SK-N-SH (cell line): ENCODE measurements at regions not wholly inside any gene's neighbourhood (a gene's known extent, or its start where the extent isn't known, plus 50 kb on each side); places are given as distances from the start of the nearest gene placed in this dataset.

Experiments
- CTCF ChIA-PET: fragments of 300-600, 350-600 bp; formaldehyde crosslinking; extraction: SDS; loops from one replicate; lab custom pipeline; 2021; lab: Yijun Ruan, JAX
- POLR2A ChIA-PET: fragments of 350-600 bp; sonication (Branson Sonifier 250); formaldehyde crosslinking; extraction: SDS; loops from one replicate; lab custom pipeline; 2020; ENCODE audit warnings: antibody characterized with exemption, inconsistent platforms; lab: Yijun Ruan, JAX
- DNase-seq: peaks from one replicate; pipeline ENCODE4 v3.0.0; 2012
- H2AFZ ChIP-seq: fragments of 200-600 bp; sonication (generic); 2 replicates; pipeline ENCODE4 v1.8.1; 2016; ENCODE audit warnings: antibody characterized with exemption, mild to moderate bottlenecking, low read depth
- H3F3A ChIP-seq: fragments of 200-600 bp; sonication (generic); replicated peaks from 2 replicates; pipeline ENCODE3; 2016; ENCODE audit warnings: antibody characterized with exemption, mild to moderate bottlenecking; ENCODE audit not compliant: insufficient read depth
- H3K27ac ChIP-seq, 2 experiments: fragments of 200-500 bp in 1 of 2; fragments of 200-600 bp in 1 of 2; sonication (Bioruptor generic) in 1 of 2; sonication (generic), shearing (Covaris generic) in 1 of 2; 2 replicates each; pipeline versions ENCODE4 v1.5.1 to v1.6.1; 2014 to 2016; ENCODE audit warnings: low read depth in 2 of 2, inconsistent platforms in 1 of 2, low read length in 1 of 2, mild to moderate bottlenecking in 1 of 2, mixed read lengths in 1 of 2
- H3K27me3 ChIP-seq: fragments of 200-600 bp; sonication (generic), shearing (Covaris generic); 2 replicates; pipeline ENCODE4 v1.6.1; 2016; ENCODE audit warnings: mixed run types; ENCODE audit not compliant: insufficient read depth
- H3K36me3 ChIP-seq, 2 experiments: fragments of 200-500 bp in 1 of 2; fragments of 200-600 bp in 1 of 2; sonication (Bioruptor generic) in 1 of 2; sonication (generic) in 1 of 2; replicated peaks in 1 of 2; 2 replicates each; pipeline versions ENCODE3 to v1.5.1; 2014 to 2016; ENCODE audit warnings: low read length in 1 of 2, mild to moderate bottlenecking in 1 of 2; ENCODE audit not compliant: insufficient read depth in 2 of 2, control insufficient read depth in 1 of 2
- H3K4me1 ChIP-seq, 2 experiments: fragments of 200-500 bp in 1 of 2; fragments of 200-600 bp in 1 of 2; sonication (Bioruptor generic) in 1 of 2; sonication (generic), shearing (Covaris generic) in 1 of 2; 2 replicates each; pipeline versions ENCODE4 v1.5.1 to v1.6.1; 2014 to 2016; ENCODE audit warnings: low read depth in 1 of 2, low read length in 1 of 2, mixed run types in 1 of 2; ENCODE audit not compliant: insufficient read depth in 2 of 2, control insufficient read depth in 1 of 2
- H3K4me2 ChIP-seq: fragments of 200-600 bp; sonication (generic), shearing (Covaris generic); 2 replicates; pipeline ENCODE4 v1.6.1; 2017; ENCODE audit warnings: mixed run types
- H3K4me3 ChIP-seq, 2 experiments: fragments of 200-500 bp in 1 of 2; fragments of 200-600 bp in 1 of 2; sonication (Bioruptor generic) in 1 of 2; sonication (generic), shearing (Covaris generic) in 1 of 2; 2 replicates each; pipeline versions ENCODE4 v1.5.1 to v1.8.1; 2014 to 2016; ENCODE audit warnings: low read depth in 2 of 2, inconsistent platforms in 1 of 2, low read length in 1 of 2, mild to moderate bottlenecking in 1 of 2, mixed read lengths in 1 of 2, moderate library complexity in 1 of 2
- H3K79me2 ChIP-seq: fragments of 200-600 bp; sonication (generic); 2 replicates; pipeline ENCODE4 v1.8.1; 2017; ENCODE audit warnings: mild to moderate bottlenecking; ENCODE audit not compliant: insufficient read depth
- H3K9ac ChIP-seq: fragments of 200-600 bp; sonication (generic); 2 replicates; pipeline ENCODE4 v1.6.1; 2017; ENCODE audit warnings: mixed run types
- H3K9me2 ChIP-seq: fragments of 200-600 bp; sonication (generic); 2 replicates; pipeline ENCODE4 v1.6.1; 2017; ENCODE audit warnings: mixed run types
- H3K9me3 ChIP-seq: fragments of 200-600 bp; sonication (generic); 2 replicates; pipeline ENCODE4 v1.6.1; 2017; ENCODE audit warnings: mixed run types, mild to moderate bottlenecking, moderate library complexity
- H4K20me1 ChIP-seq: fragments of 200-600 bp; sonication (generic); 2 replicates; pipeline ENCODE4 v1.6.1; 2017; ENCODE audit warnings: mild to moderate bottlenecking, mixed run types; ENCODE audit not compliant: insufficient read depth
- CHD2 ChIP-seq: fragments of 150-350 bp; IDR thresholded peaks from 2 replicates; pipeline ENCODE4 v1.6.1; 2018; ENCODE audit warnings: low read length; ENCODE audit not compliant: partially characterized antibody
- EP300 ChIP-seq, 2 experiments: IDR thresholded peaks; 2 replicates each; pipeline versions ENCODE4 v1.4.0 to v1.6.1; 2012; ENCODE audit warnings: borderline replicate concordance in 1 of 2, low read depth in 1 of 2, low read length in 1 of 2
- GATA2 ChIP-seq: sonication (generic); formaldehyde crosslinking; IDR thresholded peaks from 2 replicates; pipeline ENCODE4 v1.5.0; 2020; ENCODE audit warnings: mild to moderate bottlenecking, missing genetic modification reagents
- JUND ChIP-seq: IDR thresholded peaks from 2 replicates; pipeline ENCODE4 v1.4.0; 2012
- MEF2A ChIP-seq: IDR thresholded peaks from 2 replicates; pipeline ENCODE4 v1.4.0; 2012; ENCODE audit warnings: low read depth, borderline replicate concordance
- MXI1 ChIP-seq: IDR thresholded peaks from 2 replicates; pipeline ENCODE4 v1.6.1; 2012; ENCODE audit warnings: mild to moderate bottlenecking, low read depth, low read length, improper control_type of control experiment
- NFIC ChIP-seq: IDR thresholded peaks from 2 replicates; pipeline ENCODE4 v1.4.0; 2012; ENCODE audit warnings: borderline replicate concordance
- POLR2AphosphoS5 ChIP-seq: IDR thresholded peaks from 2 replicates; pipeline ENCODE4 v1.6.1; 2012; ENCODE audit warnings: low read depth, low read length
- RCOR1 ChIP-seq: fragments of 150-350 bp; IDR thresholded peaks from 2 replicates; pipeline ENCODE4 v1.6.1; 2017; ENCODE audit warnings: antibody characterized with exemption, low read length
- REST ChIP-seq: IDR thresholded peaks from 2 replicates; pipeline ENCODE4 v1.6.1; 2012; ENCODE audit warnings: mild to moderate bottlenecking, low read depth, low read length, moderate library complexity
- TEAD4 ChIP-seq: IDR thresholded peaks from 2 replicates; pipeline ENCODE4 v1.4.0; 2012; ENCODE audit warnings: mild to moderate bottlenecking, borderline replicate concordance; ENCODE audit not compliant: insufficient read depth
- YY1 ChIP-seq: IDR thresholded peaks from 2 replicates; pipeline ENCODE4 v1.4.0; 2012; ENCODE audit warnings: low read depth, mild to moderate bottlenecking
- WGBS: methylation state at CpG from one replicate; pipeline ENCODE4 v1.1.6; 2017; ENCODE audit warnings: low lambda C conversion rate; 5-methylcytosine and 5-hydroxymethylcytosine counted together
- TF ChIP-seq, protein P1 (sequence below): fragments of 200-600 bp; sonication (generic); IDR thresholded peaks from 2 replicates; pipeline ENCODE4 v1.6.1; 2017; ENCODE audit warnings: antibody characterized with exemption, mild to moderate bottlenecking, moderate library complexity
- TF ChIP-seq, protein P2 (sequence below): IDR thresholded peaks from 2 replicates; pipeline ENCODE4 v1.4.0; 2012; ENCODE audit warnings: low read depth
- TF ChIP-seq, protein P3 (sequence below): fragments of 150-350 bp; IDR thresholded peaks from 2 replicates; pipeline ENCODE4 v1.6.1; 2016; ENCODE audit warnings: mild to moderate bottlenecking, low read depth, low read length

DNA sequence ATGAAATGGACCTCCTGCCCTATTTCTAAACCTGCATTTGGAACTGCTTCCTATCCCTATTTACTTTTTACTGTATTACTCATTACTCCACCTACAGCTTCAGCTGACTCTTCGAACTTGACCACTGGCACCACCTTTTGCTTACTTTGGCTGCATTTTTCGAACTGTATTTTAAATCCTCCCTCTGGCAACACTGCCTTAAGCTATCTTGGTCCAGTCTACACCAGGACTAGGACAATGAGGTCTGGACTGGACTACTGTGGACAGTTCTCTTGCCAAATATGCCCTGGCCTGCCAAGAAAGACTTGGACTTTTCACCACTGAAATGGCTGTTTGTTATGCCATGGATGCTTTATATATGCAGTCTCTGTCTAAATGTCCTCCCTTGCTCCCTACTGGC is 328.1 kb downstream of the BTG1 start:
- Histone ChIP-seq H3K36me3 (no peaks in the 10 kb centered on the region), H3K9me2 (no peaks in the 10 kb centered on the region), H3K9ac (no peak overlapping the region), H3K9me3 (no peaks in the 10 kb centered on the region), H3K4me1 (no peaks in the 10 kb centered on the region; a peak in 1 of 4 replicates), H3K27me3 (no peaks in the 10 kb centered on the region), H4K20me1 (no peaks in the 10 kb centered on the region), H3K4me2 (no peak overlapping the region), H3K27ac (no peak overlapping the region), H2AFZ (no peak overlapping the region), H3F3A (no peaks in the 10 kb centered on the region), H3K79me2 (no peaks in the 10 kb centered on the region), H3K4me3 (no peak overlapping the region)
- ChIA-PET CTCF (no interaction called here), POLR2A (no interaction called here)
- 24% methylated on average over 2 of the region's 2 CpGs for WGBS
- TF ChIP-seq POLR2AphosphoS5: no peak
- no peak for TF ChIP-seq YY1
- TF ChIP-seq, protein P1, sequence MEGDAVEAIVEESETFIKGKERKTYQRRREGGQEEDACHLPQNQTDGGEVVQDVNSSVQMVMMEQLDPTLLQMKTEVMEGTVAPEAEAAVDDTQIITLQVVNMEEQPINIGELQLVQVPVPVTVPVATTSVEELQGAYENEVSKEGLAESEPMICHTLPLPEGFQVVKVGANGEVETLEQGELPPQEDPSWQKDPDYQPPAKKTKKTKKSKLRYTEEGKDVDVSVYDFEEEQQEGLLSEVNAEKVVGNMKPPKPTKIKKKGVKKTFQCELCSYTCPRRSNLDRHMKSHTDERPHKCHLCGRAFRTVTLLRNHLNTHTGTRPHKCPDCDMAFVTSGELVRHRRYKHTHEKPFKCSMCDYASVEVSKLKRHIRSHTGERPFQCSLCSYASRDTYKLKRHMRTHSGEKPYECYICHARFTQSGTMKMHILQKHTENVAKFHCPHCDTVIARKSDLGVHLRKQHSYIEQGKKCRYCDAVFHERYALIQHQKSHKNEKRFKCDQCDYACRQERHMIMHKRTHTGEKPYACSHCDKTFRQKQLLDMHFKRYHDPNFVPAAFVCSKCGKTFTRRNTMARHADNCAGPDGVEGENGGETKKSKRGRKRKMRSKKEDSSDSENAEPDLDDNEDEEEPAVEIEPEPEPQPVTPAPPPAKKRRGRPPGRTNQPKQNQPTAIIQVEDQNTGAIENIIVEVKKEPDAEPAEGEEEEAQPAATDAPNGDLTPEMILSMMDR: no peak
- TF ChIP-seq REST: no peak
- no peak for TF ChIP-seq MEF2A
- no peak for TF ChIP-seq JUND
- no peak for TF ChIP-seq CHD2
- TF ChIP-seq NFIC: no peak
- TF ChIP-seq GATA2 (CRISPR knock-in tag): no peak
- no peak for DNase-seq

DNA sequence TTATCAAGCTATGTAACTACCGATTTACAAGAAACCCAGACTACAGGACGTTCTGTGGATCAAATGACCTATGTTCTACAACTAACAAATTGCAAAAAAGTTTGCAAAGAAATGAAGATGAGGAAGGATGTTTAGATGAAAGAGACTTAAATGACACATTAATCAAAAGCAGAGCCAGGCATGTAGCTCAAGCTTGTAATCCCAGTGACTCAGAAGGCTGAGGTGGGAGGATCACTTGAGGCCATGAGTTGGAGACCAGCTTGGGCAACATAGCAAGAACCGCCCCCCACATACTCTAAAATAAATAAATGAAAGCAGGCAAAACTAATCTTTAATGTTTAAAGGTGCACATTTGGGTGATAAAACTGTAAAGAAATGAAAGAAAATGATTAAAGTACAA is 331.9 kb downstream of the BTG1 start:
- no peaks in the 10 kb centered on the region for H3K9me3 ChIP-seq
- POLR2A ChIA-PET: no interaction called here
- no peak for DNase-seq
- CTCF ChIA-PET: interaction anchor here (1.1 to 2.6 kb wide), 3 partner anchors 146 to 432 kb away, joined by 3 to 8 read pairs (median 3); no protein-coding TSS in a partner anchor
- no peak overlapping the region for H3K4me3 ChIP-seq
- no peaks in the 10 kb centered on the region for H3K79me2 ChIP-seq
- H3K4me1 ChIP-seq: no peaks in the 10 kb centered on the region; a peak in 1 of 4 replicates
- H3K27ac ChIP-seq: no peak overlapping the region
- WGBS: 87% methylated on average over 3 of the region's 3 CpGs
- no peak overlapping the region for H3K4me2 ChIP-seq
- H3K27me3 ChIP-seq: no peaks in the 10 kb centered on the region
- no peaks in the 10 kb centered on the region for H4K20me1 ChIP-seq
- H2AFZ ChIP-seq: no peak overlapping the region
- TF ChIP-seq EP300 (IDR thresholded peaks at IDR 0.05; ENCODE audit: borderline replicate concordance in 1 of 2, low read depth in 1 of 2, low read length in 1 of 2): no peak
- TF ChIP-seq TEAD4: no peak
- no peak for TF ChIP-seq MXI1
- TF ChIP-seq, protein P2, sequence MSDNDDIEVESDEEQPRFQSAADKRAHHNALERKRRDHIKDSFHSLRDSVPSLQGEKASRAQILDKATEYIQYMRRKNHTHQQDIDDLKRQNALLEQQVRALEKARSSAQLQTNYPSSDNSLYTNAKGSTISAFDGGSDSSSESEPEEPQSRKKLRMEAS: no peak
- TF ChIP-seq REST: no peak
- TF ChIP-seq RCOR1: no peak
- no peak for TF ChIP-seq JUND
- TF ChIP-seq, protein P3, sequence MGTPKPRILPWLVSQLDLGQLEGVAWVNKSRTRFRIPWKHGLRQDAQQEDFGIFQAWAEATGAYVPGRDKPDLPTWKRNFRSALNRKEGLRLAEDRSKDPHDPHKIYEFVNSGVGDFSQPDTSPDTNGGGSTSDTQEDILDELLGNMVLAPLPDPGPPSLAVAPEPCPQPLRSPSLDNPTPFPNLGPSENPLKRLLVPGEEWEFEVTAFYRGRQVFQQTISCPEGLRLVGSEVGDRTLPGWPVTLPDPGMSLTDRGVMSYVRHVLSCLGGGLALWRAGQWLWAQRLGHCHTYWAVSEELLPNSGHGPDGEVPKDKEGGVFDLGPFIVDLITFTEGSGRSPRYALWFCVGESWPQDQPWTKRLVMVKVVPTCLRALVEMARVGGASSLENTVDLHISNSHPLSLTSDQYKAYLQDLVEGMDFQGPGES: no peak
- H3K36me3 ChIP-seq: no peaks in the 10 kb centered on the region
- H3K9me2 ChIP-seq: no peaks in the 10 kb centered on the region
- no peak overlapping the region for H3K9ac ChIP-seq
- no peaks in the 10 kb centered on the region for H3F3A ChIP-seq
